ENCODE measurements at regions not wholly inside any gene's neighbourhood (a gene's known extent, or its start where the extent isn't known, plus 50 kb on each side); places are given as distances from the start of the nearest gene placed in this dataset.

- no TSS peak for BruUV-seq (replicated peaks)
- Histone ChIP-seq H3K4me1 (ENCODE audit: insufficient read depth, low read length, poor library complexity, severe bottlenecking) (no peaks in the 10 kb centered on the region), H3K36me3 (ENCODE audit: insufficient read depth, low read length, poor library complexity, severe bottlenecking) (no peaks in the 10 kb centered on the region), H3K9me3 (ENCODE audit: low read depth, low read length, poor library complexity, severe bottlenecking) (no peaks in the 10 kb centered on the region), H3K27ac (ENCODE audit: low read depth, low read length, poor library complexity, severe bottlenecking) (no peak overlapping the region), H3K27me3 (replicated peaks; ENCODE audit: insufficient read depth, low read depth, low read length, poor library complexity) (no peaks in the 10 kb centered on the region), H3K4me3 (ENCODE audit: low read depth, low read length, poor library complexity, severe bottlenecking) (no peak overlapping the region)
- no peak for TF ChIP-seq EZH2 (IDR thresholded peaks at IDR 0.05; ENCODE audit: borderline replicate concordance, low read depth, low read length, poor library complexity, severe bottlenecking)
- TF ChIP-seq CTCF (conservative IDR thresholded peaks at IDR 0.05; ENCODE audit: low read depth, low read length) = no peak
- intact Hi-C loops (cut with micrococcal nuclease; ENCODE audit: unreplicated experiment) = no loop called here
- ChIA-PET CTCF (no interaction called here), POLR2A (ENCODE audit: low non-redundant PET) (no interaction called here)
- no peak for DNase-seq (ENCODE audit: low spot score)
These were observed 756.1 kb upstream of the PCDH9 start for GRCh38 chr13:67986234-67986633.

- Histone ChIP-seq H3K27ac (ENCODE audit: low read depth, low read length, poor library complexity, severe bottlenecking) (no peak overlapping the region), H3K36me3 (ENCODE audit: insufficient read depth, low read length, poor library complexity, severe bottlenecking) (no peaks in the 10 kb centered on the region), H3K9me3 (ENCODE audit: low read depth, low read length, poor library complexity, severe bottlenecking) (no peaks in the 10 kb centered on the region), H3K4me3 (ENCODE audit: low read depth, low read length, poor library complexity, severe bottlenecking) (no peak overlapping the region), H3K4me1 (ENCODE audit: insufficient read depth, low read length, poor library complexity, severe bottlenecking) (no peaks in the 10 kb centered on the region), H3K27me3 (replicated peaks; ENCODE audit: insufficient read depth, low read depth, low read length, poor library complexity) (no peaks in the 10 kb centered on the region)
- BruUV-seq (replicated peaks) = no TSS peak
- DNase-seq (ENCODE audit: low spot score) = no peak
- POLR2A ChIA-PET (ENCODE audit: low non-redundant PET) = no interaction called here
- intact Hi-C loops (cut with micrococcal nuclease; ENCODE audit: unreplicated experiment) = no loop called here
- CTCF ChIA-PET = no interaction called here
- no peak for TF ChIP-seq CTCF (conservative IDR thresholded peaks at IDR 0.05; ENCODE audit: low read depth, low read length)
- no peak for TF ChIP-seq EZH2 (IDR thresholded peaks at IDR 0.05; ENCODE audit: borderline replicate concordance, low read depth, low read length, poor library complexity, severe bottlenecking)
These were observed 746.9 kb upstream of the PCDH9 start for GRCh38 chr13:67977066-67977465.

GRCh38 chr13:67971291-67971690 is 741.2 kb upstream of the PCDH9 start:
- ChIA-PET CTCF (no interaction called here), POLR2A (ENCODE audit: low non-redundant PET) (no interaction called here)
- no peak overlapping the region for H3K4me3 ChIP-seq (ENCODE audit: low read depth, low read length, poor library complexity, severe bottlenecking)
- no peak overlapping the region for H3K27ac ChIP-seq (ENCODE audit: low read depth, low read length, poor library complexity, severe bottlenecking)
- TF ChIP-seq EZH2 (IDR thresholded peaks at IDR 0.05; ENCODE audit: borderline replicate concordance, low read depth, low read length, poor library complexity, severe bottlenecking) (no peak), CTCF (conservative IDR thresholded peaks at IDR 0.05; ENCODE audit: low read depth, low read length) (no peak)
- DNase-seq (ENCODE audit: low spot score) = no peak
- BruUV-seq (replicated peaks) = no TSS peak
- H3K27me3 ChIP-seq (replicated peaks; ENCODE audit: insufficient read depth, low read depth, low read length, poor library complexity) = no peaks in the 10 kb centered on the region
- intact Hi-C loops (cut with micrococcal nuclease; ENCODE audit: unreplicated experiment) = no loop called here
- no peaks in the 10 kb centered on the region for H3K9me3 ChIP-seq (ENCODE audit: low read depth, low read length, poor library complexity, severe bottlenecking)
- H3K4me1 ChIP-seq (ENCODE audit: insufficient read depth, low read length, poor library complexity, severe bottlenecking) = no peaks in the 10 kb centered on the region
- no peaks in the 10 kb centered on the region for H3K36me3 ChIP-seq (ENCODE audit: insufficient read depth, low read length, poor library complexity, severe bottlenecking)

Measured in A673 (cell line).